Lung microvascular endothelial cell (primary cell): ENCODE measurements at regions not wholly inside any gene's neighbourhood (a gene's known extent, or its start where the extent isn't known, plus 50 kb on each side); places are given as distances from the start of the nearest gene placed in this dataset.
"Not testable (repeated sequence)": the region's sequence is repeated elsewhere in the genome, so short reads cannot be mapped to it uniquely, and the experiment has no call there.

Experiments
- DNase-seq, 2 donors: peaks; one replicate each; pipeline versions ENCODE4 v3.0.0 to v3.0.0-alpha.2; 2010; ENCODE audit warnings: low read depth in 2 of 2

DNA sequence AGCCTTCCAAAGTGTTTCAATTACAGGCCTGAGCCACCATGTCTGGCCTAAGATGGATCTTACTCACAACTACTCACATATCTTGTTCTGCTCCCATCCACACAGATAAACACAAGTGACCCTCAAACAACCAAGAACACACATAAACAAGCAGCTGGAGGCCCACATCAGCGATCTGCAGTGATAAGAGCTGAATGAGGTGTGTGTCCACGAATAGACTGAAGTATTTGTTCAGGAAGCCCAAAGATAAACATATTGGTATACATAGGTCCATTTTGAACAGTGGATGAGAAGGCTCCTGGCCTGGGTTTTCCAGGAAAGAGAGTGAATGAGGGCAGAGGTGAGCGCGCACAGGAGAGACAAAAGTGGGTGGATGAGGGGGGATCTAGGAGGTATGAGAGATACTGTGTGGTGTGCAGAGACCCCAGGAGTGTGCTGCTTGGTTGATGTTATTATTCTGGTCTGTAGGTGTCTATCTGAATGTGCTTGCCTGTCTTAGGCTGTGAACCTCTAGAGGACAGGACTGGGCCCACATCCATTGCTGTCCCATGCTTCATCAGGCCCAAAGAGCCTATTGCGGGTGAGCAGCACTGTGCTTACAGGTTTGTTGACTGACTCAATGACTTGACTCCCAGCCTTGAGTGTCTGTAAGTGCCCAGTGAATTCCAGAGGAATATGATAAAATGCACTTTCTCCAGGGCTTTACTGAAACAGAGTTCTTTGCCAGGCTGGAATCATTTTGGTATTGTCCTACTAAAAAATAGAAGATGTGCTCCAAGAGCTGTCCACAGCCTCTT lies 79.9 kb upstream of the ATP1A1 start:
- DNase-seq, result no peak

GRCh38 chr1:116297495-116298212 lies 75.4 kb upstream of the ATP1A1 start:
- DNase-seq, result no peak

- DNase-seq, result not testable (repeated sequence)
Observed at GRCh38 chr1:116298213-116298579, 74.8 kb upstream of the ATP1A1 start.

DNA sequence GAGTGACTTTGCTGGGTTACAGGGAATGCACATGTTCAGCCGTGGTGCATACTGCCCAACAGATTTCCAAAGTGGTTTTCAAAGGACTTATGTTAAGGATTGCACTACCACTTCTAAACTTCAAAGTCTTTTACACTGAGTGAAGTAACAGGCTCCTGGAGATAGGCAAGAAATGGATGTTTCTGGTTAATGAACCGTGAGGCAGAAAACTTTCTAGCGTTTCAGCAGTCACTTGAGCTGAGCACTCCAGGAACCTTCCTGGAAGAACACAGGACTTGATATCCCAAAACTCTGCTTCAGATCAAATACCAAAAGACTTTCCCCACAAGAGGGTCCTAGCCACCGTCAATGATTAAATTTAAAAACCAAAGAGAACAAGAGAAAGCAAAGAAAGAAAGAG lies 74.3 kb upstream of the ATP1A1 start:
- no peak for DNase-seq

GRCh38 chr1:116299248-116299647 lies 73.8 kb upstream of the ATP1A1 start:
- no peak for DNase-seq

- DNase-seq, result no peak
Observed at GRCh38 chr1:116302281-116302680, 70.8 kb upstream of the ATP1A1 start.

DNA sequence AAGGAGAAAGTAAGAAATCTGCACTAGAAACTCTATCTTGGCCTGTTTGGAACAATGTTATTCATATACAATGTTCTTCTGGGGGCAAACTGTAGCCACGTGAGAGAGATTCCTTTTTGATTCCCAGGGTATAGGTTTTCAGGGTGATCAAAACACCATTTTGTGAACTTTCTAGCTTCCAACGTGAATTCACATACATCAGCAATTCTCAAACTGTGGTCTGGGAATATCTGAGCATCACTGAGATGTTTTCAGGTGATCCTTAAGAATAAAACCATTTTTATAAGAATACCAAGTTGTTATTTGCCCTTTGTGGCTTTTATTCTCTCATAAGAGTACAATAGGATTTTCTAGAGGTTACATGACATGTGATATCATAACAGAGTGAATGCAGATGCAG lies 66.9 kb upstream of the ATP1A1 start:
- no peak for DNase-seq

- DNase-seq, result no peak
Observed at GRCh38 chr1:116306840-116307442, 66.1 kb upstream of the ATP1A1 start.

DNA sequence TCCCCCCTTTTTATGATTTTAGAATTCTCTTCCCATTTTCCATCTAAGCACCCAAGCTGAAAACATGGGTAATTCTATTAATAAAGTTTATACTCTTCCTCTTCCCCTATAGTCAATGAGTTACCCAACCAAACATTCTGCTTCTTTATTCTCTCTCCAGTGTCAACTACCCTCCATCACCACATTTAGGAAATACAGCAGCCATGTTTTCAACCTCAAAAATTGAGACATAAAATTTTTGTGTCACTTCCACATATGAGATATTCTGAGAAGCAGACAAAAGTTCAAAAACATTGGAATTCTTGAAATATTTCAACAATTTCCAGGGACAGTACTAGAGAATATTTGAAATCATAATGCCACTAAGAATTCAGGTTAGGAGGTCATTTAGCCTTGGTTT lies 64.8 kb upstream of the ATP1A1 start:
- no peak for DNase-seq

DNA sequence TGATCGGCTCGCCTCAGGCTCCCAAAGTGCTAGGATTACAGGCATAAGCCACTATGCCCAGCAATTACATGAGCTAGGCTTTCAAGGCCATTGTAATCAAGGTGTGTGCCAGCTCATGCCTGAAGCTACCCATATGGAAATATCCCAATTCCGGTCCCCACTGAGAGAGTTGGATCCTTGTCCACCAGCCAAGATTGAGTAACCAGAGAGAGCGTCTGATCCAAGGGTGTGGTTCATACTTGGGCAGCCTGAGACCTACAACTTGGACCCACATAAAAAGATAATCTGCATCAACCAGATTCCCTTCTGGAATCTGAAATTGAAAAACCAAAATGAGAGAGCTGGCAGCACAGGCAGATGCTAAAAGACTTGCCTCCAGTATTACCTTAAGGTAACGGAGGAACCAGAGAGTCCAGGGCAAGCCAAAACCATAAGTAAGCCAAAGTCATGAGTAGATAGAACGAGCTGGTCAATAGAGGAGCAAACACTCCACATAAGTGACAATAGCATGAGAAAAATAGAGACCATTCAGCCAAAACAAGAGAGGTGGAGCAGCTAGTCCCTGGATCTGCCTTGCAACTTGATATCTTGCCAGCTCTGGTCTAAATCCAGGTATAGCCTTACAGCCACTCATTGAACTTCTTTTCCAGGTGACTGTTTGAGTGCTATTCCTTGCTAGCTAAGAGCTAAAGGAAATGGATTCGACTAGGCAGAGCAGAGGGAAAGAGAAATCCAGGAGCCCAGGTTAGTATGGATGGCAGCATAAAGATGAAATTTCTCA lies 63.8 kb upstream of the ATP1A1 start:
- DNase-seq, result no peak

- DNase-seq, result no peak
Observed at GRCh38 chr1:116310180-116310579, 62.9 kb upstream of the ATP1A1 start.

- no peak for DNase-seq
Observed at GRCh38 chr1:116311193-116311592, 61.9 kb upstream of the ATP1A1 start.

GRCh38 chr1:116311756-116312680 lies 61.0 kb upstream of the ATP1A1 start:
- no peak for DNase-seq

DNA sequence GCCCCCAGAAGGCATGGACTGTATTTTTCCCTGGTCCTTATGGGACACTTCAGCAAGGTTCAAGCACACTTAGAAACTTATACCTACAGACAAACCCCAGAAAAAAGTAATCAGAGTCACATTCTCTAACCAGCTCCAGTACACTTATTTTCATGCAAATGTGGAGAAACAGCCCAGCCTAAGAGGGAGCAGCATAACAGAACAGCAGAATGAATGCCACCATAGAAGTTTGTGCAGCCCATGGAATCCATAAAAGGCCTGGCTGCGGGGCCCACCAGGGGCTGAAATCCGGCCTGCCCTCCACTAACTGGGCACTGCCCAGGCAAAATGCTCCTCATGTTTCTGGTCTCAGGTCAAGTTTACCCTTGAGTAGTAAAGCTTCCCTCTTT lies 60.4 kb upstream of the ATP1A1 start:
- DNase-seq, result no peak

- no peak for DNase-seq
Observed at GRCh38 chr1:116313776-116314175, 59.3 kb upstream of the ATP1A1 start.

GRCh38 chr1:116314305-116314919 lies 58.6 kb upstream of the ATP1A1 start:
- DNase-seq, result no peak

- no peak for DNase-seq
Observed at GRCh38 chr1:116316373-116316772, 56.7 kb upstream of the ATP1A1 start.

DNA sequence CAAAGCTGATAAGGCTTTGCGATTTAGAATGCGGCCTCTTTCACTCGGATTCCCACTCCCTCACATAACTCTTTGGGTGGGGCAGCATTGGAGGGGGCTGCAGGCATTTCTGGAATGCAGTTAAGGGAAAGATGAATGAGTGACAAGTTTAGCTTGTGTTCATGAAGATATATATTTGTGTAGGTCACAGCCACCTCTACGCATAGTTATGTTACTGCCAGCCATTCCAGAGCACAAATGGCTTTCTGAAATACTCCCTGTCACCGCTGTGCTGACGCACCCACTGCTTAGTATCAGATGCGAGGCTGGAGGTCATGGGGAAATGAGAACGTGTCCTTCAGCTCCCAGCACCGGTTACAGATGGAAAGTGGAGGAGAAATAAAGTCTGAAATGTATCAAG lies 54.1 kb upstream of the ATP1A1 start:
- no peak for DNase-seq

DNA sequence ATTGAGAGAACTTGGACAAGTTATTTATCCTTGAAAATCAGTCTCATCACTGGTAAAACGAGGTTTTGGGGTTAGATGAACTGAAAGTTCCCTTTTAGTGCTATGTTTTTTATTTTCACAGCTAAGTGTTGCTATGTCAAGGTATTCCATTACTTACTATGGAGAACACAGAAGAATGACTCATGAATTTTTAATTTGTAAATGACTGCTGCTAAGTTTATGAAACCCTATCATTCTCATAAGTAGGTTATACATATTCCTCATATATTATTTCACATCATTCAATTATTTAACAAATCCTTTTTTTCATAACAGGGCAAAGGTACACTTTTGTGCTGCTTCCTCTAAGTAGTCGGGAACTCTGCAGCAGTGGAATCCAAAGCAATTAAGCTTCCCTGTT lies 52.2 kb upstream of the ATP1A1 start:
- no peak for DNase-seq

DNA sequence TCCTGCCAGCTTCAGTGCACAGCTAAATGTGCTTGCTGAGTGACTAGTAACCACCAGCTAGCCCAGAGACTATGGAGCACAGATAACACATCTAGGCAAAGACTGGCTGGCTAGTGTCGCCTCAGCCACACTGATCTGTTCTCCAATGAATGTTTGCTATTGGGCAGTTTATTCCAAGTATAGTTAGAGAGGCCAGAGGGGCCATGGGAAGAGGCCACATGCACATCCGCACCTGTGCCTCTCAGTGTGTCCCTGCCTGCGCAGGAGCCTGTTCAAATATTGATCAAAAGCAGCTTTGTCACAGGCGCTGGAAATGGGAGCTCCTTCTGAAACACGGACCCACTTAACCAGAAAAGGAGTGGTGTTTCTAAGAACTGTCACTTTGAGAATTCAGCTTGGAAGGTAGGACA lies 51.3 kb upstream of the ATP1A1 start:
- no peak for DNase-seq
